Non-pigmented ciliary epithelial cell (primary cell): ENCODE measurements at regions not wholly inside any gene's neighbourhood (a gene's known extent, or its start where the extent isn't known, plus 50 kb on each side); places are given as distances from the start of the nearest gene placed in this dataset.
A peak's percentile ranks its signal among the peaks of the same experiment; 100 is the strongest.

Experiments used
- DNase-seq: peaks from one replicate; pipeline ENCODE4 v3.0.0-alpha.2; 2010; ENCODE audit warnings: low read depth

DNA sequence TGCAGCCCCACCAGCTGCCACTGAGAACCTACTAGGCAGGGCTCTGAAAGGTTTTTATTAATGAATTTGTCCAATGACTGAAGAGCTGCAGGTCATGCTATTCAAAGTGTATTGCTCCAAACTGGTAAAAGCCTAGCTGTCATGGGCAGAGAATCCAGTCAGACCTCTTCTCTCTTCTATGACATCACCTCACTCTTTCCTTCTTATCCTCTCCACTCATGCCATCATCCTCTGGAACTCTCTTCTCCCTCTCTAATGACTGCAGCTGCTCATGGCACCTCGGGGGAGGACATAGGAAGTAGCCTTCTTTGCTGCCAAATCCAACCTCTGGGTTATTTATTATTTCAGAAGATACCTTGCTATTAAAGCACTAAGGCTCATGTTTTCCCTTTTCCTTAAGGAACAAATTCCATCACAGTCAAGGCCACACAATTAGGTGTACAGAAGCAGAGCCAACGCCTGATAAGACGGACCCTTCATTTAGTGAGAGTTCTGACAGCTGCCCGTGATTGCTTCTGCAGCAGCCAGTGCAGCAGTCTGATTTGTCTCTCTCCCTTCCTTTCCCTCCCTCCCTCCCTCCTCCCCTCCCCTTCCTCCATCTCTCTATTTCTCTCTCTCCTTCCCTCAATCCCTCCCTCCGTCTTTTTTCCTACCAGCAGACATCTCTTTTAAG, 87.0 kb upstream of the ONECUT1 start:
- no peak for DNase-seq

DNA sequence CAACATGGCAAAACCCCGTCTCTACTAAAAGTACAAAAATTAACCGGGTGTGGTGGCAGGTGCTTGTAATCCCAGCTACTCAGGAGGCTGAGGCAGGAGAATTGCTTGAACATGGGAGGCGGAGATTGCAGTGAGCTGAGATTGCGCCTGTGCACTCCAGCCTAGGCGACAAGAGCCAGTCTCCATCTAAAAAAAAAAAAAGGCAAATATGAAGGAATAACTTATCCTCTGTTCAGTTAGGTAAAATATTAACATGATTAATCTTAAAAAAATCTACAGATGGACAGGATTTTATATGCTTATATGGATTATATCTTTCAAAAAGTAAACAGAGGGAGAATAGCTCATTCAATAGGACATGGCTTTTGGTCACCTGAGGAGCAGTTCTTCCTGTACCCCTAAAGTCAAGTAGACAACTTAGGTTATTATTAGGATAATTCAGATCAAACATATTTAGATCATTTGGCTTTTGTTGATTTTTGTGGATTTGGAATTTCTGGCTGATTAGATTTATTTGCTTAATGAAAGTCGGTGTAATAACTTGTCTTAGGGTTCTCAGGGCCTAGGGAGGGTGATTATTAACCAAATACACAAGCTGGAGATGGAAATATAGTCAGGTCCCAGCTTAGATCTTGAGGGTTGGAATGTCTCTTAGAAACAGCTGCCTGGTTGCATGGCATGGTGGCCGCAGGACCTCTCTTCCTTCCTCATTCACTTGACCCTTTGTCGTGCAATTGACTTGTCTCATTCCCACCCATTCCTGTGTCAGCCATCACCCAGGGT, 82.1 kb upstream of the ONECUT1 start:
- no peak for DNase-seq

DNA sequence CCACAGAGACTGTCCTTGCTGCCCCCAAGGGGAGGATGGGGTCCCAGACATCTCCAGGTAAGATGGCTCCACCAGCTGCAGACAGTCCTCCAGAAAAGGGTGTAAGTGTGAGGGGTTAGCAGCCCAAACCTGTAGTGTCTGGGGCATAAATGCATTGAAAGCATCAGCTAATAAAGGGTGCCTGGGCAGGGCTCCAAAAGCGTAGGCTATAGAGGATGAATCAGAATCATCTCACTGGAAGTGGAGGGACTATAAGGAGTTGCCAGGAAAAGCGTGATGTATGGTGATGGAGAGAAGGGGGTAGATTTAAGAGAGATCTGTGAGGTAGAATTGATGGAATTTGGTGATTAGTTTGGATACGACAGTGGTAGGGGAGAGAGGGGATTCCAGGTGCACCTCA, 79.9 kb upstream of the ONECUT1 start:
- no peak for DNase-seq

DNA sequence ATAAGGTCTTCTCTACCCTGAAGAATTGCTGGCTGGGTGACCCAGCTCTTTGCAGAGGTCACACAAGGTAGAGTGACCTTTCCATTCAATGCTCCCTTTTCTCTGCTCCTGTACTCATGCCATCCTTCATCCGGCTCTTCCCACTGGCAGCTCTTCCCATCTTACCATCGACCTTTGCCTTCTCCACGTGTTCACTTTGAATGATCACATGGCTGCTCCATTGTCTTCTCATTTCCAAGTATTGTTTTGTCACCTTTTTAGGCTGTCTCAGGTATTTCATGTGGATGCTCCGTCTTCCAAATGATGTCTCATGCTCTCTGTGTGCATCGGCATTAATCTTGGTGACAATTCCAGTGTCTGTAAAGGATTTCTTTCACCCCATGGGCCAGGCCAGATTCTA, 76.6 kb upstream of the ONECUT1 start:
- DNase-seq: no peak

DNA sequence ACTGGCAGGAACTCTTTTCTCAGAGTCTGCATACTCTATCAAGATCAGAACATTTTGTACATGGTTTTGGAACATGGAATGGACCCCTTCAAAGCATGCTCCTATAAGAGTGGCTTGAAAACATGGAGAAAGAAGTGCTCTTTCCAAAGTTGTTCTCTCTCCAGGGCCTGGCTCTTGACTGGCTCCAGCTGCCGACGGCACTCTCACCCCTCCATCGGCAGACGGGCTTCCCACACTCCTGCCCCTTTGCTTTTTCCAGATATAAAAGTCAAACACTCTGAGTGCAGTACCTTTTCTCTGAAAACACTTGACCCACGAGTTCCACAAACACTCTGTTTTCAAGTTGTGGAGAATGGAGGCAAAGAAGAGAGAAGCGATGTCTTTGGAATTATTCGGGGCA, 72.5 kb upstream of the ONECUT1 start:
- no peak for DNase-seq

DNA sequence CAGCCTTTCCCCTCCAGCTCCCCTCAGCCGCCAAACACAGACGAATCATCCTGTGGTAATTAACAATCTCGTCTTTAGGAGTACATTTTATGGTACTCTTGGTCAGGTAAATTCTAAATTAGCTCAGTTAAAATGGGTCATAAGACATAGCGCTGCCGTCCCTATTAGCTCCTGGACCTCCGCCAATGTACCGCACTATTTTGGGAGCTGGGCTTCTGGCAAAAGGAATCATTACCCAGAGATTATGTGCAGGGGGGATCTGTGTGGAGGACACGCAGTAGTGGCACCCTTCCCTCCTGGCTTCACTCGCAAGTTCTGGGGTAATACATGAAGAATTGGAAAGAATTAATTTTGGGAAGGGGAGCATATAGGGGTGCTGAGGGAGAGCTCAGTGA, 68.6 kb upstream of the ONECUT1 start:
- DNase-seq: no peak

DNA sequence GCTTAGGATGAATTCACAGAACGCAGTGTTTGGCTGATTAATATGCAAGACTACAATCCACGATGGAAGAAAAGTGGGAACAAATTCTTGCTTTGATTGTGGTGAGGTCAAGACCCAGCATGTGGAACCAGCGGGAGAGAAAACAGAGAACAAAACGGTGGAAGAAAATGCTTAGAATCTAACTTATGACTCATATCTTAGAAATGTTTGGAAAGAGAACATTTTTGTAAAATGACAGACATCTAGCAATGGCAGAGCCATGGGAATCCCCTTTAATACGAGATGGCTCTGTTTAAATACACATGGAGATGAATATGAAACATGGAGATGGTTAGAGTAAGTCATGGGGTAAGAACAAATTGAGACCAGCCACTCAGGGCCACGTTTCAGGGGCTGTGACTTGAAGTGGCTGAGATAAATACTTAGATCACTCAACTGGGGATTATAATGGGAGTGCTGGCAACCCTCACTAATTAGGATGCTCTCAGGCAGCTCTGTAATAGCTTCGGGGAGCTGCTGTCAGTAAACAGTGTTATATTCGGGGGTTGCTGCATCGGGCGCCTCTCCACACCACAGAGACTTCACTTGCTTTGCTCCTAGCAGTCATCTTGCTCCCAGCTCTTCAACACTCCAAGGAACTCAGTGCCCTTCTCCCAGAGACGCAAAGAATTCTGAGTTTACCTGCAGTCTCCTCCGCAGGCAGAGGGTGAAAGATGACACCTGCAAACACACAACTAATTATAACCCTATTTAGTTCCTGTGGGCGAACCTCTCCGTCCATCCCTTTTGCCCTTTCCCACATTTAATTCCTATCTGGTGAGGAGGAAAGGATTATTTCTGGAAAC, 68.0 kb upstream of the ONECUT1 start:
- peak; percentile 4 for DNase-seq

DNA sequence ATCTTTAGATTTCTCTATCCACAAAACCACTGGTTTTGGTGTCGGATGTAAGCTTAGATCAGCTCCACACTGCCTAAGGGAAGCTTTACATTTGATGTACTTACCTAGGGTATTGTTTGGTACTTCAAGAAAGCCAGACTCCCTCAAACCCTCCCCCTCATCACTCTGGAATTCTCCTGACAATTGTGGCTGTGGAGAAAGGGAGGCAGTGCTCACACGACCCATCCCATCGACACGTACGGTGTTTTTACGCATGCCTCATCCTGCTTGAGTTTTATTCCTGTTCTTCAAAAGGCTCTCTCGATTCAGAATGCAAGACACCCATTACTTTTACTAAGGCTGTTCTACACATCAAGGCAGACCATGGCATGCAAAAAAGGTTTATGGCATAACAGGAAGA, 67.3 kb upstream of the ONECUT1 start:
- DNase-seq: no peak

GRCh38 chr15:52856286-52856685, 66.2 kb upstream of the ONECUT1 start:
- no peak for DNase-seq

DNA sequence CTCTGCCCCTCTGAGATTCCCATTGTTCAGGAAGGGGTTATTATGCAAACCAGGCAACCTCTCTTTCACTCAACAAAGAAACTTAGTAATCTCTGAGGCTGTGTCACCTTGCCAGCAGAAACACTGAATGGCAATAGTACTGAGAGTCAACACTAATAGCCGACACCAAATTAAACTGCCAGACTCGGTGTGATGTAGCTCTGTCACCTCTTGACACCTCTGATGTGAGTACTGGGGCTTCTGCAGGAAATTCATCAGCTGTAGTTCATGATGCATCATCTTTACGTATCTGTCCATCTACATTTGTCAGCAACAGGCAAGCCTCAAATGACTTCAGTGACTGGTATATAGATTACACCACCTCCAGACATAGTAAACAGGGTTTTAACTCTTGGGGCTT, 65.0 kb upstream of the ONECUT1 start:
- no peak for DNase-seq

GRCh38 chr15:52844823-52845222, 54.7 kb upstream of the ONECUT1 start:
- no peak for DNase-seq
